B cell (primary cell): ENCODE measurements at regions not wholly inside any gene's neighbourhood (a gene's known extent, or its start where the extent isn't known, plus 50 kb on each side); places are given as distances from the start of the nearest gene placed in this dataset.

Experiments
- ATAC-seq: fragments of 200-7000 bp; cut with Tn5 transposase; one replicate; pipeline ENCODE4 v1.10.0; 2021; ENCODE audit warnings: low read depth, mild to moderate bottlenecking, moderate number of reproducible peaks, moderate library complexity
- CTCF ChIA-PET: fragments of 350-600 bp; sonication (Branson Sonifier 250); formaldehyde crosslinking; loops from one replicate; lab custom pipeline; 2021; ENCODE audit warnings: antibody characterized with exemption, inconsistent platforms; lab: Charles Lee
- POLR2A ChIA-PET: fragments of 350-600 bp; sonication (Branson Sonifier 250); formaldehyde crosslinking; loops from one replicate; lab custom pipeline; 2021; ENCODE audit warnings: antibody characterized with exemption; lab: Charles Lee
- DNase-seq: peaks from one replicate; pipeline ENCODE4 v3.0.0; 2013
- H2AFZ ChIP-seq: 2 replicates; pipeline ENCODE4 v1.6.1; 2012; ENCODE audit warnings: mild to moderate bottlenecking, low read depth, low read length; ENCODE audit not compliant: insufficient read depth, poor library complexity, severe bottlenecking
- H3K27ac ChIP-seq, 2 donors: 1 replicate in 1 of 2; 2 replicates in 1 of 2; pipeline ENCODE4 v1.5.1; 2012 to 2013; ENCODE audit warnings: low read length in 2 of 2, mild to moderate bottlenecking in 2 of 2, moderate library complexity in 1 of 2
- H3K27me3 ChIP-seq, 4 experiments: fragments of 200-600 bp in 1 of 4; sonication (generic) in 1 of 4; replicated peaks in 1 of 4; 1 replicate in 2 of 4; 2 replicates in 2 of 4; pipeline versions ENCODE4 v1.6.1 to v1.7.0; 2013 to 2016; ENCODE audit warnings: low read length in 3 of 4, mild to moderate bottlenecking in 2 of 4, mixed read lengths in 1 of 4, moderate library complexity in 1 of 4; ENCODE audit not compliant: insufficient read depth in 4 of 4, control insufficient read depth in 3 of 4; ENCODE audit errors: control extremely low read depth in 1 of 4
- H3K36me3 ChIP-seq, 2 experiments: replicated peaks in 1 of 2; 1 replicate in 1 of 2; 2 replicates in 1 of 2; pipeline versions ENCODE4 v1.6.1 to v1.7.1; 2013; ENCODE audit warnings: low read length in 1 of 2; ENCODE audit not compliant: insufficient read depth in 2 of 2, control insufficient read depth in 1 of 2; ENCODE audit errors: control extremely low read depth in 1 of 2, extremely low read depth in 1 of 2
- H3K4me1 ChIP-seq, 2 donors: fragments of 200-600 bp in 1 of 2; sonication (generic) in 1 of 2; 1 replicate in 1 of 2; 2 replicates in 1 of 2; pipeline versions ENCODE4 v1.5.1 to v1.6.1; 2013 to 2017; ENCODE audit warnings: low read length in 2 of 2; ENCODE audit not compliant: control insufficient read depth in 2 of 2, insufficient read depth in 2 of 2
- H3K4me2 ChIP-seq: replicated peaks from 2 replicates; pipeline ENCODE3; 2012; ENCODE audit warnings: mild to moderate bottlenecking, low read depth, low read length; ENCODE audit not compliant: poor library complexity, severe bottlenecking
- H3K4me3 ChIP-seq, 5 experiments: fragments of 200-600 bp in 1 of 5; sonication (generic) in 1 of 5; 1 replicate in 3 of 5; 2 replicates in 2 of 5; pipeline versions ENCODE4 v1.5.1 to v1.7.0; 2011 to 2016; ENCODE audit warnings: low read length in 4 of 5, mild to moderate bottlenecking in 4 of 5, low read depth in 2 of 5, control low read depth in 1 of 5, moderate library complexity in 1 of 5; ENCODE audit not compliant: insufficient read depth in 1 of 5; ENCODE audit errors: control extremely low read depth in 1 of 5, extremely low read depth in 1 of 5
- H3K79me2 ChIP-seq: fragments of 200-600 bp; sonication (generic); one replicate; pipeline ENCODE4 v1.6.0; 2016; ENCODE audit warnings: low read length; ENCODE audit not compliant: control insufficient read depth, insufficient read depth
- H3K9ac ChIP-seq: fragments of 200-600 bp; sonication (generic); 2 replicates; pipeline ENCODE4 v1.6.1; 2017; ENCODE audit warnings: mild to moderate bottlenecking, low read length, moderate library complexity
- H3K9me3 ChIP-seq, 3 donors: one replicate each; pipeline versions ENCODE4 v1.6.1 to v1.7.1; 2013; ENCODE audit warnings: low read length in 2 of 3; ENCODE audit not compliant: control insufficient read depth in 2 of 3, insufficient read depth in 1 of 3; ENCODE audit errors: control extremely low read depth in 1 of 3
- H4K20me1 ChIP-seq: 2 replicates; pipeline ENCODE4 v1.6.0; 2012; ENCODE audit warnings: mild to moderate bottlenecking, low read length; ENCODE audit not compliant: insufficient read depth, control insufficient read depth, poor library complexity, severe bottlenecking
- H3K27ac Mint-ChIP-seq: one replicate; pipeline ENCODE4 v1.8.0; 2021; ENCODE audit warnings: mixed read lengths
- H3K27me3 Mint-ChIP-seq: one replicate; pipeline ENCODE4 v1.8.0; 2021; ENCODE audit warnings: mixed read lengths
- H3K4me1 Mint-ChIP-seq: one replicate; pipeline ENCODE4 v1.8.0; 2021; ENCODE audit warnings: mixed read lengths
- H3K4me3 Mint-ChIP-seq: one replicate; pipeline ENCODE4 v1.8.0; 2021; ENCODE audit warnings: mixed read lengths
- H3K9me3 Mint-ChIP-seq: one replicate; pipeline ENCODE4 v1.8.0; 2022; ENCODE audit warnings: mixed read lengths; ENCODE audit not compliant: insufficient read depth
- CTCF ChIP-seq: fragments of 200-600 bp; IDR thresholded peaks from one replicate; pipeline ENCODE4 v1.8.0; 2022; ENCODE audit warnings: antibody characterized with exemption, mild to moderate bottlenecking
- EZH2 ChIP-seq: IDR thresholded peaks from 2 replicates; pipeline ENCODE4 v1.6.1; 2012; ENCODE audit warnings: borderline replicate concordance, low read depth, mild to moderate bottlenecking, moderate library complexity, low read length; ENCODE audit not compliant: insufficient read depth, poor library complexity, severe bottlenecking
- WGBS: methylation state at CpG from one replicate; pipeline ENCODE4 v1.1.5; 2013; ENCODE audit warnings: missing lambda C conversion rate; ENCODE audit not compliant: insufficient coverage; 5-methylcytosine and 5-hydroxymethylcytosine counted together
- intact Hi-C: fragments of 100-400 bp; cut with micrococcal nuclease; formaldehyde crosslinking; loops from one replicate; pipeline ENCODE4 v1.10.0; 2022

DNA sequence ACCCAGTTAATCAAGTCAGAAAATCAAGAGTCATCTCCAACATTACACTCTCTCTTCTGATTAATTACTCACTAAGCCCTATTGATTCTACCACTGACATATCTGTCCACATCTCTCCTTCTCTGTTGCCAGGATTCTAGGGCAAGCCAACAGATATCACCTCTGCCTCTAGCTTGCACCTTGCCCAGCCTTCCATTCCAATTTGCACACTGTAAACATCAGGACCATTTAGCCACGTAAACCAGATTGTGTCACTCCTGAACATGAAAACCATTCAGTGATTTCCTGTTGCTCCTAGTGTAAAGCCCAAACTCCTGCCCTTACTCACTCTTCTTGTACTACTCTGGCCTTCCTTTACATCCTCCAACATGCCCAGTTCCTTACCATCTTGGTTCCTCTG, 68.0 kb upstream of the PLS3 start:
- no peaks in the 10 kb centered on the region for H4K20me1 ChIP-seq
- ChIA-PET POLR2A (no interaction called here), CTCF (no interaction called here)
- no peaks in the 10 kb centered on the region for H3K9me3 Mint-ChIP-seq
- H3K79me2 ChIP-seq: no peaks in the 10 kb centered on the region
- no peak overlapping the region for H3K9ac ChIP-seq
- H2AFZ ChIP-seq: no peak overlapping the region
- no peak overlapping the region for H3K27ac Mint-ChIP-seq
- no peaks in the 10 kb centered on the region for H3K36me3 ChIP-seq
- no peak overlapping the region for H3K4me3 Mint-ChIP-seq
- no peak overlapping the region for H3K4me3 ChIP-seq
- ATAC-seq: no peak
- no peaks in the 10 kb centered on the region for H3K4me1 ChIP-seq
- H3K4me2 ChIP-seq: no peak overlapping the region
- intact Hi-C loops: no loop called here
- no peaks in the 10 kb centered on the region for H3K27me3 Mint-ChIP-seq
- H3K27ac ChIP-seq: no peak overlapping the region
- no peaks in the 10 kb centered on the region for H3K4me1 Mint-ChIP-seq
- no peak for DNase-seq
- H3K27me3 ChIP-seq: no peaks in the 10 kb centered on the region
- H3K9me3 ChIP-seq: no peaks in the 10 kb centered on the region
- no peak for TF ChIP-seq CTCF
- no peak for TF ChIP-seq EZH2
- 100% methylated on average over 1 of the region's 1 CpG for WGBS

DNA sequence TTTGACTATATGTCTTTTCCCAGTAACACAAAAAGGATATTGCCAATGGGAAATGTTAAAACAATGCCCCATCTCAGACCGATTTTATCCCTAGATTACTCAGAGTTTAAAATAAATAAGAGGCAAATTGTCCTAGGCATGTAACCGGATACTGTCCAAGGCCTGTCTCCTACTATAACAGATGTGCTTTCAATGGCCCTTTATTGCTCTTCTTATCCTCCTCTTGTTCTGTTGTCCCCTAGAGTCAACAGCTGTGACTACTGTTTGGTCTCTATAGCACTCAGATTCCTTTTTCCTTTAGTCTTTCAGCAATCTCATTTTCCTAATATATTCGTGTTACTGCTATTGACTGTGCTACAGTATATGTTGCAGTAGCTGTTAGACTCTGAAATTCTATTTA, 66.8 kb upstream of the PLS3 start:
- Histone ChIP-seq H3K9me3 (no peaks in the 10 kb centered on the region), H2AFZ (no peak overlapping the region), H3K79me2 (no peaks in the 10 kb centered on the region), H4K20me1 (no peaks in the 10 kb centered on the region), H3K9ac (no peak overlapping the region), H3K36me3 (no peaks in the 10 kb centered on the region), H3K27ac (no peak overlapping the region), H3K4me1 (no peaks in the 10 kb centered on the region), H3K27me3 (no peaks in the 10 kb centered on the region), H3K4me3 (no peak overlapping the region), H3K4me2 (no peak overlapping the region)
- no peaks in the 10 kb centered on the region for H3K27me3 Mint-ChIP-seq
- no peak overlapping the region for H3K27ac Mint-ChIP-seq
- no peak for ATAC-seq
- H3K4me1 Mint-ChIP-seq: no peaks in the 10 kb centered on the region
- no peak overlapping the region for H3K4me3 Mint-ChIP-seq
- POLR2A ChIA-PET: no interaction called here
- WGBS: no CpG with 5 or more reads among the region's 3 CpGs
- CTCF ChIA-PET: no interaction called here
- TF ChIP-seq EZH2 (no peak), CTCF (no peak)
- intact Hi-C loops: no loop called here
- no peak for DNase-seq
- no peaks in the 10 kb centered on the region for H3K9me3 Mint-ChIP-seq
